K562 (cell line): ENCODE measurements at regions not wholly inside any gene's neighbourhood (a gene's known extent, or its start where the extent isn't known, plus 50 kb on each side); places are given as distances from the start of the nearest gene placed in this dataset.

Experiments used
- BMI1 ChIP-seq: fragments of 150-350 bp; IDR thresholded peaks from 2 replicates; pipeline ENCODE4 v1.6.1; 2014; ENCODE audit warnings: low read length
- CBFA2T2 ChIP-seq: fragments of 450-650 bp; conservative IDR thresholded peaks from 2 replicates; pipeline ENCODE4 v1.6.1; 2017; ENCODE audit warnings: mild to moderate bottlenecking
- ELF1 ChIP-seq: fragments of 200-800 bp; sonication (Bioruptor generic); IDR thresholded peaks from 2 replicates; pipeline ENCODE4 v1.6.1; 2016; ENCODE audit warnings: missing genetic modification characterization, missing compliant biosample characterization
- EP400 ChIP-seq: fragments of 450-650 bp; IDR thresholded peaks from 2 replicates; pipeline ENCODE4 v1.6.1; 2017; ENCODE audit warnings: antibody characterized with exemption, mild to moderate bottlenecking, moderate library complexity
- ERF ChIP-seq: fragments of 450-650 bp; formaldehyde crosslinking; IDR thresholded peaks from 2 replicates; pipeline ENCODE4 v1.4.0; 2020; ENCODE audit warnings: mild to moderate bottlenecking, mixed read lengths
- KDM5B ChIP-seq: fragments of 200-600 bp; sonication (generic); IDR thresholded peaks from 2 replicates; pipeline ENCODE4 v1.6.1; 2012; ENCODE audit warnings: low read depth, mild to moderate bottlenecking, moderate library complexity, low read length, control low read depth, inconsistent platforms; ENCODE audit not compliant: insufficient replicate concordance
- NFIC ChIP-seq: fragments of 450-650 bp; IDR thresholded peaks from 2 replicates; pipeline ENCODE4 v1.6.1; 2017; ENCODE audit warnings: mild to moderate bottlenecking, inconsistent platforms
- PRPF4 ChIP-seq: fragments of 200-400 bp; formaldehyde crosslinking; IDR thresholded peaks from one replicate; pipeline ENCODE4 v1.6.1; 2017; ENCODE audit warnings: low read length, low read depth, mild to moderate bottlenecking; ENCODE audit not compliant: insufficient read depth, poor library complexity, severe bottlenecking
- SIX5 ChIP-seq, 2 experiments: IDR thresholded peaks; 2 replicates each; pipeline ENCODE4 v1.6.1; 2011; ENCODE audit warnings: low read length in 2 of 2, borderline replicate concordance in 1 of 2, low read depth in 1 of 2, mild to moderate bottlenecking in 1 of 2, moderate library complexity in 1 of 2; ENCODE audit not compliant: insufficient read depth in 1 of 2
- SOX6 ChIP-seq: fragments of 450-650 bp; IDR thresholded peaks from 2 replicates; pipeline ENCODE4 v1.6.1; 2014; ENCODE audit warnings: mild to moderate bottlenecking
- TEAD4 ChIP-seq, 2 experiments: sonication (generic) in 1 of 2; formaldehyde crosslinking in 1 of 2; IDR thresholded peaks; 2 replicates each; pipeline versions ENCODE4 v1.6.1 to v1.8.0; 2012 to 2022; ENCODE audit warnings: borderline replicate concordance in 1 of 2, inconsistent platforms in 1 of 2, low read length in 1 of 2, mild to moderate bottlenecking in 1 of 2, missing genetic modification reagents in 1 of 2
- ZNF551 ChIP-seq: fragments of 250-450 bp; sonication (Bioruptor Pico); IDR thresholded peaks from 2 replicates; pipeline ENCODE4 v1.5.0; 2021; ENCODE audit warnings: mild to moderate bottlenecking, moderate library complexity
- ZNF699 ChIP-seq: fragments of 250-450 bp; sonication (Bioruptor Pico); IDR thresholded peaks from 2 replicates; pipeline ENCODE4 v1.8.0; 2021; ENCODE audit warnings: mild to moderate bottlenecking, moderate library complexity; ENCODE audit not compliant: insufficient replicate concordance
- TF ChIP-seq, protein P1 (sequence below): sonication (generic); formaldehyde crosslinking; IDR thresholded peaks from 2 replicates; pipeline ENCODE4 v1.8.1; 2023; ENCODE audit warnings: missing genetic modification reagents, mild to moderate bottlenecking, borderline replicate concordance
- TF ChIP-seq, protein P2 (sequence below): sonication (generic); formaldehyde crosslinking; IDR thresholded peaks from 2 replicates; pipeline ENCODE4 v1.9.0; 2022; ENCODE audit warnings: mild to moderate bottlenecking, missing genetic modification reagents
- TF ChIP-seq, protein P3 (sequence below): fragments of 450-650 bp; formaldehyde crosslinking; IDR thresholded peaks from 2 replicates; pipeline ENCODE4 v1.4.0; 2020; ENCODE audit warnings: mild to moderate bottlenecking, moderate library complexity

DNA sequence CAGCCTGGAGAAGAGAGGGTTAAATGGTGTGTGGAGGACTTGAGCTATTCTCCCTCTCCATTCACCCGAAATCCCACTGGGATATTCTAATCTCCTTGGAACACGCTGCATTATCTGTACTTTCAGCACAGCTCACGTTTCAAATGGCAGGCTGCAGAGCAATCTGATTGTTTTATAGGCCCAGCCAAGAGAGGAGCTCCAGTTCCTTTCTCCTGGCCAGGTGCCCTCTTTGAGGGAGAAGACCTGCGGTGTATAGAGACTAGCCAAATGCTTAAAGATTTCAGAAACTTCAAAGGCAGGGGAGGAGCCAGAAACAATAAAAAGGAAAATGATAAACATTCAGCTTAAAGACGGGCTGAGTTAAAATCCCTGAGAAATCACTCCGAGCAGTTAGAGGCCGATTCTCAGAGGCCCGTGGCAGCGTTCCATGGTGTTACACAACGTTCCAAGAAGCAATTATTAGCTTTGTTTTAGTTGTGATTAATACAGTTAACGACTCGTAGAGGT, 564.0 kb upstream of the KLF4 start (continued):
- TF ChIP-seq, protein P1, sequence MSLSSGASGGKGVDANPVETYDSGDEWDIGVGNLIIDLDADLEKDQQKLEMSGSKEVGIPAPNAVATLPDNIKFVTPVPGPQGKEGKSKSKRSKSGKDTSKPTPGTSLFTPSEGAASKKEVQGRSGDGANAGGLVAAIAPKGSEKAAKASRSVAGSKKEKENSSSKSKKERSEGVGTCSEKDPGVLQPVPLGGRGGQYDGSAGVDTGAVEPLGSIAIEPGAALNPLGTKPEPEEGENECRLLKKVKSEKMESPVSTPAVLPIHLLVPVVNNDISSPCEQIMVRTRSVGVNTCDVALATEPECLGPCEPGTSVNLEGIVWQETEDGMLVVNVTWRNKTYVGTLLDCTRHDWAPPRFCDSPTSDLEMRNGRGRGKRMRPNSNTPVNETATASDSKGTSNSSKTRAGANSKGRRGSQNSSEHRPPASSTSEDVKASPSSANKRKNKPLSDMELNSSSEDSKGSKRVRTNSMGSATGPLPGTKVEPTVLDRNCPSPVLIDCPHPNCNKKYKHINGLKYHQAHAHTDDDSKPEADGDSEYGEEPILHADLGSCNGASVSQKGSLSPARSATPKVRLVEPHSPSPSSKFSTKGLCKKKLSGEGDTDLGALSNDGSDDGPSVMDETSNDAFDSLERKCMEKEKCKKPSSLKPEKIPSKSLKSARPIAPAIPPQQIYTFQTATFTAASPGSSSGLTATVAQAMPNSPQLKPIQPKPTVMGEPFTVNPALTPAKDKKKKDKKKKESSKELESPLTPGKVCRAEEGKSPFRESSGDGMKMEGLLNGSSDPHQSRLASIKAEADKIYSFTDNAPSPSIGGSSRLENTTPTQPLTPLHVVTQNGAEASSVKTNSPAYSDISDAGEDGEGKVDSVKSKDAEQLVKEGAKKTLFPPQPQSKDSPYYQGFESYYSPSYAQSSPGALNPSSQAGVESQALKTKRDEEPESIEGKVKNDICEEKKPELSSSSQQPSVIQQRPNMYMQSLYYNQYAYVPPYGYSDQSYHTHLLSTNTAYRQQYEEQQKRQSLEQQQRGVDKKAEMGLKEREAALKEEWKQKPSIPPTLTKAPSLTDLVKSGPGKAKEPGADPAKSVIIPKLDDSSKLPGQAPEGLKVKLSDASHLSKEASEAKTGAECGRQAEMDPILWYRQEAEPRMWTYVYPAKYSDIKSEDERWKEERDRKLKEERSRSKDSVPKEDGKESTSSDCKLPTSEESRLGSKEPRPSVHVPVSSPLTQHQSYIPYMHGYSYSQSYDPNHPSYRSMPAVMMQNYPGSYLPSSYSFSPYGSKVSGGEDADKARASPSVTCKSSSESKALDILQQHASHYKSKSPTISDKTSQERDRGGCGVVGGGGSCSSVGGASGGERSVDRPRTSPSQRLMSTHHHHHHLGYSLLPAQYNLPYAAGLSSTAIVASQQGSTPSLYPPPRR (CRISPR knock-in tag), result no peak
- TF ChIP-seq ZNF551, result no peak
- TF ChIP-seq, protein P2, sequence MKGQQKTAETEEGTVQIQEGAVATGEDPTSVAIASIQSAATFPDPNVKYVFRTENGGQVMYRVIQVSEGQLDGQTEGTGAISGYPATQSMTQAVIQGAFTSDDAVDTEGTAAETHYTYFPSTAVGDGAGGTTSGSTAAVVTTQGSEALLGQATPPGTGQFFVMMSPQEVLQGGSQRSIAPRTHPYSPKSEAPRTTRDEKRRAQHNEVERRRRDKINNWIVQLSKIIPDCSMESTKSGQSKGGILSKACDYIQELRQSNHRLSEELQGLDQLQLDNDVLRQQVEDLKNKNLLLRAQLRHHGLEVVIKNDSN (CRISPR knock-in tag), result no peak
- no peak for TF ChIP-seq SIX5 (IDR thresholded peaks at IDR 0.05; ENCODE audit: borderline replicate concordance in 1 of 2, insufficient read depth in 1 of 2, low read depth in 1 of 2, low read length in 2 of 2)
- no peak for TF ChIP-seq ERF (CRISPR knock-in tag)
- no peak for TF ChIP-seq ELF1 (tag)
- TF ChIP-seq PRPF4, result no peak
- TF ChIP-seq EP400, result no peak
- TF ChIP-seq SOX6, result peak; percentile 50; the same call in 1 of the 2 replicates
- TF ChIP-seq, protein P3, sequence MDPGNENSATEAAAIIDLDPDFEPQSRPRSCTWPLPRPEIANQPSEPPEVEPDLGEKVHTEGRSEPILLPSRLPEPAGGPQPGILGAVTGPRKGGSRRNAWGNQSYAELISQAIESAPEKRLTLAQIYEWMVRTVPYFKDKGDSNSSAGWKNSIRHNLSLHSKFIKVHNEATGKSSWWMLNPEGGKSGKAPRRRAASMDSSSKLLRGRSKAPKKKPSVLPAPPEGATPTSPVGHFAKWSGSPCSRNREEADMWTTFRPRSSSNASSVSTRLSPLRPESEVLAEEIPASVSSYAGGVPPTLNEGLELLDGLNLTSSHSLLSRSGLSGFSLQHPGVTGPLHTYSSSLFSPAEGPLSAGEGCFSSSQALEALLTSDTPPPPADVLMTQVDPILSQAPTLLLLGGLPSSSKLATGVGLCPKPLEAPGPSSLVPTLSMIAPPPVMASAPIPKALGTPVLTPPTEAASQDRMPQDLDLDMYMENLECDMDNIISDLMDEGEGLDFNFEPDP, result no peak
- TF ChIP-seq KDM5B, result no peak
- TF ChIP-seq BMI1, result no peak
- peak; percentile 50; the same call in 1 of the 2 replicates for TF ChIP-seq TEAD4 (IDR thresholded peaks at IDR 0.05; ENCODE audit: low read length)
- TF ChIP-seq TEAD4 (CRISPR knock-in tag; IDR thresholded peaks at IDR 0.05; ENCODE audit: borderline replicate concordance), result no peak
- TF ChIP-seq CBFA2T2, result peak; percentile 24; the same call in 1 of the 2 replicates
- no peak for TF ChIP-seq ZNF699 (CRISPR knock-in tag)
- TF ChIP-seq NFIC, result 0 out of 2 replicates have a peak, but pooled peaks have one; percentile 9
